BLaER1 treated with 17β-estradiol and CSF1 and Interleukin-3, amounts not matched to agents 10 nM and 100 nM (cell line): ENCODE measurements at regions not wholly inside any gene's neighbourhood (a gene's known extent, or its start where the extent isn't known, plus 50 kb on each side); places are given as distances from the start of the nearest gene placed in this dataset.
A peak's percentile ranks its signal among the peaks of the same experiment; 100 is the strongest.

ENCODE experiments used
- H3K27ac ChIP-seq, 11 experiments: shearing (Covaris generic); formaldehyde crosslinking; 2 replicates each; pipeline ENCODE4 v1.8.1; 2022
- H3K27me3 ChIP-seq, 11 experiments: shearing (Covaris generic); formaldehyde crosslinking; 2 replicates each; pipeline ENCODE4 v1.8.1; 2022
- H3K36me3 ChIP-seq, 11 experiments: shearing (Covaris generic); formaldehyde crosslinking; 2 replicates each; pipeline ENCODE4 v1.8.1; 2022
- H3K4me1 ChIP-seq, 10 experiments: shearing (Covaris generic); formaldehyde crosslinking; 2 replicates each; pipeline ENCODE4 v1.8.1; 2022
- H3K4me2 ChIP-seq, 11 experiments: shearing (Covaris generic); formaldehyde crosslinking; 2 replicates each; pipeline ENCODE4 v1.8.1; 2022
- H3K4me3 ChIP-seq, 10 experiments: shearing (Covaris generic); formaldehyde crosslinking; 2 replicates each; pipeline ENCODE4 v1.8.1; 2022
- H3K9ac ChIP-seq, 11 experiments: shearing (Covaris generic); formaldehyde crosslinking; 2 replicates each; pipeline ENCODE4 v1.8.1; 2022
- H3K9me3 ChIP-seq, 11 experiments: shearing (Covaris generic); formaldehyde crosslinking; replicated peaks in 1 of 11; 2 replicates each; pipeline ENCODE4 v1.8.1; 2022
- H4K20me1 ChIP-seq, 11 experiments: shearing (Covaris generic); formaldehyde crosslinking; 2 replicates each; pipeline ENCODE4 v1.8.1; 2022
- Cebpa-rat ChIP-seq, 11 experiments: shearing (Covaris generic); IDR thresholded peaks; 2 replicates each; pipeline ENCODE4 v1.8.1; 2022

GRCh38 chr12:98059659-98060343 is 455.6 kb upstream of the TMPO start:
- Histone ChIP-seq H3K27me3 (no peaks in the 10 kb centered on the region), H3K27ac (peak overlapping the region in 4 of 11 experiments; percentile 10 to 67 (median 48); a peak in 5 of 22 replicates), H3K9ac (peak overlapping the region in 1 of 11 experiments; percentile 25; a peak in 1 of 22 replicates), H3K4me2 (peak overlapping the region in 9 of 11 experiments; percentile 10 to 89 (median 63); a peak in 17 of 22 replicates), H3K9me3 (peaks cover 0 to 32% (median 5%) of the 10 kb centered on the region in 11 experiments; a peak in 8 of 22 replicates), H3K4me1 (peaks cover 0 to 68% (median 40%) of the 10 kb centered on the region in 10 experiments; a peak in 16 of 20 replicates), H4K20me1 (no peaks in the 10 kb centered on the region), H3K36me3 (no peaks in the 10 kb centered on the region; a peak in 1 of 22 replicates), H3K4me3 (no peak overlapping the region)
- no peak for TF ChIP-seq Cebpa-rat (IDR thresholded peaks at IDR 0.05)

- Histone ChIP-seq H3K4me3 (no peak overlapping the region), H3K27me3 (no peaks in the 10 kb centered on the region), H3K4me1 (peaks cover 0 to 74% (median 46%) of the 10 kb centered on the region in 10 experiments; a peak in 16 of 20 replicates), H4K20me1 (no peaks in the 10 kb centered on the region), H3K27ac (no peak overlapping the region), H3K36me3 (no peaks in the 10 kb centered on the region; a peak in 1 of 22 replicates), H3K9ac (no peak overlapping the region), H3K4me2 (peak overlapping the region in 6 of 11 experiments; percentile 61 to 89 (median 63); a peak in 11 of 22 replicates), H3K9me3 (peaks cover 0 to 27% (median 5%) of the 10 kb centered on the region in 11 experiments; a peak in 8 of 22 replicates)
- TF ChIP-seq Cebpa-rat (IDR thresholded peaks at IDR 0.05), result no peak
Measured at GRCh38 chr12:98060411-98060810, 455.0 kb upstream of the TMPO start.

GRCh38 chr12:98062464-98063245 is 452.7 kb upstream of the TMPO start:
- no peaks in the 10 kb centered on the region for H3K27me3 ChIP-seq
- H3K9ac ChIP-seq, result no peak overlapping the region
- no peaks in the 10 kb centered on the region; a peak in 1 of 22 replicates for H3K36me3 ChIP-seq
- no peak for TF ChIP-seq Cebpa-rat (IDR thresholded peaks at IDR 0.05)
- peaks cover 0 to 72% (median 47%) of the 10 kb centered on the region in 10 experiments; a peak in 16 of 20 replicates for H3K4me1 ChIP-seq
- no peak overlapping the region for H3K4me3 ChIP-seq
- no peak overlapping the region for H3K27ac ChIP-seq
- H4K20me1 ChIP-seq, result no peaks in the 10 kb centered on the region
- peaks cover 0 to 19% (median 5%) of the 10 kb centered on the region in 11 experiments; a peak in 8 of 22 replicates for H3K9me3 ChIP-seq
- H3K4me2 ChIP-seq, result no peak overlapping the region

GRCh38 chr12:98064501-98064900 is 450.9 kb upstream of the TMPO start:
- Histone ChIP-seq H3K9ac (no peak overlapping the region), H3K4me1 (peaks cover 0 to 54% (median 29%) of the 10 kb centered on the region in 10 experiments; a peak in 14 of 20 replicates)

GRCh38 chr12:98067795-98068194 is 447.6 kb upstream of the TMPO start:
- Histone ChIP-seq H3K4me1 (peaks cover 0 to 37% (median 20%) of the 10 kb centered on the region in 10 experiments; a peak in 13 of 20 replicates), H3K4me3 (no peak overlapping the region), H3K4me2 (no peak overlapping the region), H3K9ac (no peak overlapping the region), H4K20me1 (no peaks in the 10 kb centered on the region), H3K9me3 (peaks cover 0 to 17% (median 2%) of the 10 kb centered on the region in 11 experiments; a peak in 10 of 22 replicates), H3K36me3 (no peaks in the 10 kb centered on the region), H3K27me3 (no peaks in the 10 kb centered on the region), H3K27ac (no peak overlapping the region)
- no peak for TF ChIP-seq Cebpa-rat (IDR thresholded peaks at IDR 0.05)

More at GRCh38 chr12:98064501-98064900, 450.9 kb upstream of the TMPO start:
- H3K27me3 ChIP-seq, result no peaks in the 10 kb centered on the region
- H3K36me3 ChIP-seq, result no peaks in the 10 kb centered on the region; a peak in 1 of 22 replicates
- H3K4me3 ChIP-seq, result no peak overlapping the region
- H4K20me1 ChIP-seq, result no peaks in the 10 kb centered on the region
- H3K9me3 ChIP-seq, result peaks cover 0 to 23% (median 5%) of the 10 kb centered on the region in 11 experiments; a peak in 8 of 22 replicates
- no peak for TF ChIP-seq Cebpa-rat (IDR thresholded peaks at IDR 0.05)
- H3K4me2 ChIP-seq, result peak overlapping the region in 8 of 11 experiments; percentile 3 to 55 (median 48); a peak in 14 of 22 replicates
- H3K27ac ChIP-seq, result no peak overlapping the region

GRCh38 chr12:98073610-98074009 is 441.8 kb upstream of the TMPO start:
- H3K9ac ChIP-seq, result no peak overlapping the region
- no peak for TF ChIP-seq Cebpa-rat (IDR thresholded peaks at IDR 0.05)
- no peak overlapping the region for H3K4me2 ChIP-seq
- H3K27ac ChIP-seq, result no peak overlapping the region
- no peaks in the 10 kb centered on the region for H4K20me1 ChIP-seq
- H3K36me3 ChIP-seq, result no peaks in the 10 kb centered on the region
- no peak overlapping the region for H3K4me3 ChIP-seq
- H3K4me1 ChIP-seq, result peaks cover 0 to 10% (median 0%) of the 10 kb centered on the region in 10 experiments; a peak in 4 of 20 replicates
- H3K27me3 ChIP-seq, result no peaks in the 10 kb centered on the region
- H3K9me3 ChIP-seq, result peaks cover 0 to 15% (median 0%) of the 10 kb centered on the region in 11 experiments; a peak in 7 of 22 replicates

- Histone ChIP-seq H4K20me1 (no peaks in the 10 kb centered on the region), H3K9ac (no peak overlapping the region), H3K4me3 (no peak overlapping the region), H3K4me1 (peaks cover 0 to 10% (median 0%) of the 10 kb centered on the region in 10 experiments; a peak in 4 of 20 replicates), H3K27ac (no peak overlapping the region), H3K9me3 (peaks cover 0 to 12% (median 0%) of the 10 kb centered on the region in 11 experiments; a peak in 7 of 22 replicates), H3K4me2 (no peak overlapping the region), H3K27me3 (no peaks in the 10 kb centered on the region), H3K36me3 (no peaks in the 10 kb centered on the region)
- no peak for TF ChIP-seq Cebpa-rat (IDR thresholded peaks at IDR 0.05)
Measured at GRCh38 chr12:98074286-98074685, 441.1 kb upstream of the TMPO start.

- Histone ChIP-seq H3K4me3 (no peak overlapping the region), H3K27ac (no peak overlapping the region), H4K20me1 (no peaks in the 10 kb centered on the region), H3K9me3 (no peaks in the 10 kb centered on the region), H3K4me1 (peaks cover 0 to 6% (median 0%) of the 10 kb centered on the region in 10 experiments; a peak in 1 of 20 replicates), H3K27me3 (no peaks in the 10 kb centered on the region), H3K4me2 (no peak overlapping the region), H3K36me3 (no peaks in the 10 kb centered on the region), H3K9ac (no peak overlapping the region)
- no peak for TF ChIP-seq Cebpa-rat (IDR thresholded peaks at IDR 0.05)
Measured at GRCh38 chr12:98084391-98084790, 431.0 kb upstream of the TMPO start.
